Thoracic aorta (tissue), 2 donors: ENCODE measurements at regions not wholly inside any gene's neighbourhood (a gene's known extent, or its start where the extent isn't known, plus 50 kb on each side); places are given as distances from the start of the nearest gene placed in this dataset.
A peak's percentile ranks its signal among the peaks of the same experiment; 100 is the strongest.

Experiments used
- ATAC-seq: fragments of 150-250 bp; one replicate; pipeline ENCODE4 v1.8.0; 2017; ENCODE audit warnings: low read depth; ENCODE audit not compliant: insufficient number of reproducible peaks, low FRiP score
- DNase-seq: peaks from one replicate; pipeline ENCODE4 v3.0.0-alpha.2; 2020; ENCODE audit warnings: low spot score
- H3K27ac ChIP-seq, 2 donors: fragments of 200-600 bp; sonication (generic); 1 replicate in 1 of 2; 2 replicates in 1 of 2; pipeline ENCODE4 v1.5.1; 2016; ENCODE audit warnings: mild to moderate bottlenecking in 2 of 2, moderate library complexity in 2 of 2
- H3K27me3 ChIP-seq: fragments of 200-600 bp; sonication (generic); replicated peaks from 2 replicates; pipeline ENCODE4 v1.6.0; 2016; ENCODE audit warnings: mild to moderate bottlenecking; ENCODE audit not compliant: insufficient read depth
- H3K36me3 ChIP-seq: fragments of 200-600 bp; sonication (generic); one replicate; pipeline ENCODE4 v1.5.1; 2016
- H3K4me1 ChIP-seq, 2 donors: fragments of 200-600 bp; sonication (generic); 1 replicate in 1 of 2; 2 replicates in 1 of 2; pipeline versions ENCODE4 v1.5.1 to v1.6.0; 2016; ENCODE audit warnings: low read depth in 2 of 2, mild to moderate bottlenecking in 1 of 2; ENCODE audit not compliant: control insufficient read depth in 1 of 2
- H3K4me3 ChIP-seq: fragments of 200-600 bp; sonication (generic); 2 replicates; pipeline ENCODE4 v1.5.1; 2016; ENCODE audit warnings: mild to moderate bottlenecking
- H3K9me3 ChIP-seq: fragments of 200-600 bp; sonication (generic); 2 replicates; pipeline ENCODE4 v1.5.1; 2016
- TF ChIP-seq, protein P1 (sequence below): fragments of 200-600 bp; sonication (generic); IDR thresholded peaks from one replicate; pipeline ENCODE4 v1.5.1; 2019; ENCODE audit warnings: antibody characterized with exemption

DNA sequence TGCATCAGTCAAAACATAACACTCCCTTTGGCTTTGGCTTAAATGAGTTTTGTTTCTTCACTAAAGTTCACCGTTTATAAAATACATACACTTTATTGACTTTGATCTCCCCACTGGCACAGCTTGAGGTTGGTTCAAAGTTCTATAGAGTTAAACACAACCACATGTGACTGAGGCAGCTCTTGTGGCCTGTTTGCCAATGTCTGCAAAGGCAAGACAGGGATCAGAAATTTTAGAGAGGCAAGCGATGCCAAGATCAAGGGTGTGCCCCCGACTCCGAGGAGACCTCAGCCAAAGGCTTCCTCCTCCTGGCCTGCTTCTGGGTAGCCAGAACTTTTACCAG lies 129.8 kb upstream of the JCAD start:
- DNase-seq (no peak), ATAC-seq (no peak)
- Histone ChIP-seq H3K4me3 (no peak overlapping the region), H3K27me3 (no peaks in the 10 kb centered on the region), H3K27ac (no peak overlapping the region), H3K36me3 (no peaks in the 10 kb centered on the region), H3K4me1 (peaks cover 10 to 51% of the 10 kb centered on the region in 2 donors), H3K9me3 (no peaks in the 10 kb centered on the region)
- TF ChIP-seq, protein P1, sequence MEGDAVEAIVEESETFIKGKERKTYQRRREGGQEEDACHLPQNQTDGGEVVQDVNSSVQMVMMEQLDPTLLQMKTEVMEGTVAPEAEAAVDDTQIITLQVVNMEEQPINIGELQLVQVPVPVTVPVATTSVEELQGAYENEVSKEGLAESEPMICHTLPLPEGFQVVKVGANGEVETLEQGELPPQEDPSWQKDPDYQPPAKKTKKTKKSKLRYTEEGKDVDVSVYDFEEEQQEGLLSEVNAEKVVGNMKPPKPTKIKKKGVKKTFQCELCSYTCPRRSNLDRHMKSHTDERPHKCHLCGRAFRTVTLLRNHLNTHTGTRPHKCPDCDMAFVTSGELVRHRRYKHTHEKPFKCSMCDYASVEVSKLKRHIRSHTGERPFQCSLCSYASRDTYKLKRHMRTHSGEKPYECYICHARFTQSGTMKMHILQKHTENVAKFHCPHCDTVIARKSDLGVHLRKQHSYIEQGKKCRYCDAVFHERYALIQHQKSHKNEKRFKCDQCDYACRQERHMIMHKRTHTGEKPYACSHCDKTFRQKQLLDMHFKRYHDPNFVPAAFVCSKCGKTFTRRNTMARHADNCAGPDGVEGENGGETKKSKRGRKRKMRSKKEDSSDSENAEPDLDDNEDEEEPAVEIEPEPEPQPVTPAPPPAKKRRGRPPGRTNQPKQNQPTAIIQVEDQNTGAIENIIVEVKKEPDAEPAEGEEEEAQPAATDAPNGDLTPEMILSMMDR = no peak

DNA sequence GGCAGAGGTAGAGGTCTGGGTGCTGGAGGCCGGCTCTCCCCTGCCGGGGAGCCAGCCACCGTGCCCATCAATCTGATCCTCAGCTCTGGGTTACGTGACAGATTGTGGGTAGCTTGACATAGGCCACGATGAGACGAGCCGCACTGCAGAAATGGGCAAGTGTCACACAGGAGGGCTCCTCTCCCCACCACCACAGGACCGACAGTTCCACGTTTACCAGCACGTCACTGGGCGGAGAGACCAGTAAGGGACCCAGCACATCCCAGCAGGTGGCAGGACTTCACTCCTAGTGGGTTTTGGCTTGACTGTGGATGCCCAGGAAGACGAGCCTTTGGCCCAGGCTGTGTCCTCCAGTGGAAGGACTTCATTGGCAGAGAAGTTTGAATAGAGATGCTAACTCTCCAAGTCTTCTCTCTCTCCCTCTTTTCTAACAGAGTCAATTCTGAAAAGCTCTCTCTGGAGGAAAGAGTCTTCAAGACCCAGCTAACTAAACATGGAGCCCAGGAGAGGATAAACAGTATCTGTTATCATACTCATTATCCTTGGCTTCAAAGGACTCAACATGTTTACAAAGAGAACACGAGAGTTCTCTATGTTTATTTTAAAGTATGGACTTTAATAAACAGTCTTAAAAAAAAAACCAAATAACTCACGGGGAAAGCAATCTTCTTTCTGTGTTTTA lies 129.3 kb upstream of the JCAD start:
- peaks cover 10 to 55% of the 10 kb centered on the region in 2 donors for H3K4me1 ChIP-seq

DNA sequence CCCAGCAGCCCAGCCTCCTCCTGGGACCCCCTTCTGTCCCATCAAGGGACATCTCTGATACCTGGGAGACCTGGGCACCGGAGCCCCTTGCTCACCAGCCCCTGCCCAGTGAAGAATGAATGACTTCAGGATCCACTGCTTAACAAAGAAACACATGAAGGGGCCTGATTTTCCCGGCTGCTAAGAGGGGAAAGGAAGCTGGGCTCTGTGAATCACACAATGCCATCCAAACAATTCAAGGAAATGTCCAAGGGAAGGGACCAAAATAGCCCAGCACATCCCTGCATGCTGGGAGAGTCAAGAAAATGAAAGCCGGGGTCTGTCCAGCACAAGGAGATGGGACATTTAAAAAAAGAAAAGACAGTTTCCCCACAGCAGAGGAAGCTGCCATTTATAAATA lies 128.7 kb upstream of the JCAD start:
- Histone ChIP-seq H3K9me3 (no peaks in the 10 kb centered on the region), H3K4me1 (peaks cover 10 to 61% of the 10 kb centered on the region in 2 donors), H3K36me3 (no peaks in the 10 kb centered on the region), H3K27me3 (no peaks in the 10 kb centered on the region), H3K27ac (no peak overlapping the region), H3K4me3 (no peak overlapping the region)
- DNase-seq (no peak), ATAC-seq (no peak)
- TF ChIP-seq, protein P1 = no peak

More for the DNA sequence above, 129.3 kb upstream of the JCAD start:
- TF ChIP-seq, protein P1 = no peak
- DNase-seq (no peak), ATAC-seq (no peak)
- Histone ChIP-seq H3K4me3 (no peak overlapping the region), H3K27me3 (no peaks in the 10 kb centered on the region), H3K27ac (no peak overlapping the region), H3K36me3 (no peaks in the 10 kb centered on the region), H3K9me3 (no peaks in the 10 kb centered on the region)

DNA sequence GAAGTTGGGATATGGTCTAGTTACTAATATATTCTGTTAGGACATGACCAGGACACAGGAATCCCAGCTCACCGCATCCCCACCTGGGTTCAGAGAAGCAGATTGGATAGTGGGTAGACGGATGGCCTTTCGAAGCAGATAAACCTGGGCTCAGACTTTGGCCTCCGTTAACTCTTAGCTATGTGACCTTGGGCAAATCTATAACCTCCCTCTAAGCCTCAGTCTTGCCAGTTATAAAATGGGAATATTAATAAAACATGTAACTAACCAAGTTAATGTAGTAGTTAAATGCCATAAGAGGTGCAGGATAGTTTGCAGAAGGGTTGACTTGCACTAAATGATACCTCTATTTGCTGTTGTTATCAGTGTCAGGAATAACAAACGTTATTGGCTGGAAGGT lies 127.6 kb upstream of the JCAD start:
- Histone ChIP-seq H3K9me3 (no peaks in the 10 kb centered on the region), H3K36me3 (no peaks in the 10 kb centered on the region), H3K27ac (no peak overlapping the region), H3K4me3 (no peak overlapping the region), H3K27me3 (no peaks in the 10 kb centered on the region), H3K4me1 (peaks cover 10 to 70% of the 10 kb centered on the region in 2 donors)
- ATAC-seq (no peak), DNase-seq (no peak)
- TF ChIP-seq, protein P1 = no peak

- Histone ChIP-seq H3K9me3 (no peaks in the 10 kb centered on the region), H3K27ac (no peak overlapping the region), H3K27me3 (no peaks in the 10 kb centered on the region), H3K36me3 (no peaks in the 10 kb centered on the region), H3K4me3 (no peak overlapping the region), H3K4me1 (peaks cover 10 to 70% of the 10 kb centered on the region in 2 donors)
- TF ChIP-seq, protein P1 = no peak
- DNase-seq (no peak), ATAC-seq (peak; percentile 3)
Measured at GRCh38 chr10:30186371-30186875, 127.0 kb upstream of the JCAD start.
